Lower leg skin (tissue), 3 donors: ENCODE measurements at regions not wholly inside any gene's neighbourhood (a gene's known extent, or its start where the extent isn't known, plus 50 kb on each side); places are given as distances from the start of the nearest gene placed in this dataset.

Experiments used
- POLR2A ChIP-seq, 2 donors: fragments of 450-650 bp; IDR thresholded peaks; one replicate each; pipeline ENCODE4 v1.6.1; 2016 to 2017; ENCODE audit warnings: antibody characterized with exemption in 2 of 2, mild to moderate bottlenecking in 1 of 2, moderate library complexity in 1 of 2
- TF ChIP-seq, protein P1 (sequence below), 3 donors: fragments of 450-650 bp; IDR thresholded peaks; one replicate each; pipeline ENCODE4 v1.5.1; 2016; ENCODE audit warnings: antibody characterized with exemption in 3 of 3, mild to moderate bottlenecking in 3 of 3, moderate library complexity in 2 of 3

DNA sequence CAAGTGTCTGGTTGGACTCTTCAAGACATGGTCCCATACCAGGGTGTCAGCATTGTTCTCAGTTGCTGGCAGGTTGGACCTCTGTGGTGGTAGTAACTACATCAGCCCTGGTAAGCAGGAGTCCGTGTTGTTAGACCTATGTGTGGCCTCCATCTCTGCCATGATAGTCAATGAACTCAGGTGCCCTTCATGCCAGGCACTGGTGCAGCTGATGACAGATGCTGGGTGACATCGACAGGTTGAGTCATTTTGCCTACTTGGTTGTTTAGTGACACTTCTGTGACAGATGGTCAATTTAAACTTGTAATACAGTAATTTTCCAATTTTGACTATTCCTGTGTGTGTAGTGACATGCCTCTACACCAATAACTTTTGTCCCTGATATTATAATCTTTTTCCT, 189.7 kb downstream of the SP3 start:
- TF ChIP-seq, protein P1, sequence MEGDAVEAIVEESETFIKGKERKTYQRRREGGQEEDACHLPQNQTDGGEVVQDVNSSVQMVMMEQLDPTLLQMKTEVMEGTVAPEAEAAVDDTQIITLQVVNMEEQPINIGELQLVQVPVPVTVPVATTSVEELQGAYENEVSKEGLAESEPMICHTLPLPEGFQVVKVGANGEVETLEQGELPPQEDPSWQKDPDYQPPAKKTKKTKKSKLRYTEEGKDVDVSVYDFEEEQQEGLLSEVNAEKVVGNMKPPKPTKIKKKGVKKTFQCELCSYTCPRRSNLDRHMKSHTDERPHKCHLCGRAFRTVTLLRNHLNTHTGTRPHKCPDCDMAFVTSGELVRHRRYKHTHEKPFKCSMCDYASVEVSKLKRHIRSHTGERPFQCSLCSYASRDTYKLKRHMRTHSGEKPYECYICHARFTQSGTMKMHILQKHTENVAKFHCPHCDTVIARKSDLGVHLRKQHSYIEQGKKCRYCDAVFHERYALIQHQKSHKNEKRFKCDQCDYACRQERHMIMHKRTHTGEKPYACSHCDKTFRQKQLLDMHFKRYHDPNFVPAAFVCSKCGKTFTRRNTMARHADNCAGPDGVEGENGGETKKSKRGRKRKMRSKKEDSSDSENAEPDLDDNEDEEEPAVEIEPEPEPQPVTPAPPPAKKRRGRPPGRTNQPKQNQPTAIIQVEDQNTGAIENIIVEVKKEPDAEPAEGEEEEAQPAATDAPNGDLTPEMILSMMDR (IDR thresholded peaks at IDR 0.05): no peak
- no peak for TF ChIP-seq POLR2A (IDR thresholded peaks at IDR 0.05)
